ENCODE measurements at regions not wholly inside any gene's neighbourhood (a gene's known extent, or its start where the extent isn't known, plus 50 kb on each side); places are given as distances from the start of the nearest gene placed in this dataset.

DNA sequence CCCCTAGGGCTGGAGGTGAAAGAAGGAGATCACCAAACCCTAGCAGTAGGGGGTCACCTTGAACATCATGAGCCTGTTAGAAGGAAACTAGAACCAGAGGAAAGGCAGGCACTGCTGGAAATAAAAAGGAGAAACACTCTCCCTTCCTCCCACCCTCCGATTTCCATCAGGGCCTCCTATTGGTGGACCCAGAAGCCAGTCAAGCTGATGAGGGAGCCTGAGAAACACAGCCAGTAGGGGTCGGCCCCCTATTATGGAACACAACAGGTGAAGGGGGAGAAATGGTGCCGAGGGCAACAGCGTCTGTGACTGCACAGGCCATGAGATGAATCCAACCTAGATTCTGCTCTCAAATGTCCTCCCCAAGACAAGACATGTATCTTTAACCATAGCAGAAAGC, 156.1 kb upstream of the LRFN2 start:
- no peak for FAIRE-seq

DNA sequence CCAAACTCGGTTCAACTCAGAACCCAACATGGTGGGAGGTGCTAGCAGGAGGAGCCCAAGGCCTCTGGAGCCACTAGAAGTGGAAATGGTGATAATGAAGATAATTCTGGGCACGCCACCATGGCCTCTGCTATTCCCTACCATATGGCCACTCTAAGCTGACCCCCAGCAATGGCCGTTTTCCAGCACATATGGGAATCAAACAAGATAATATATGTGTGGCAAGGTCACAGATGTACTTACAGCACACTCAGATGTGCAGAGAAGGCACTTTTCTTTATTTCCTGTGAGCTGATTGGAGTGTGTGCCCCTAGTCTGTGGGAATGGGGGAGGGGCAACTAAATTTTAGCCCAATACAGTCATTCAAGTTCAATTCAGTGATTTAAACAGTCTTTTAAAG, 153.4 kb upstream of the LRFN2 start:
- Histone ChIP-seq H3K4me3 (no peak overlapping the region), H3K4me1 (no peaks in the 10 kb centered on the region), H3K4me2 (no peak overlapping the region), H3K9me3 (no peaks in the 10 kb centered on the region), H3K27ac (no peak overlapping the region)
- no peak for TF ChIP-seq CEBPB (IDR thresholded peaks at IDR 0.05)
- no peak for TF ChIP-seq HOXA7 (CRISPR knock-in tag; IDR thresholded peaks at IDR 0.05)
- no peak for TF ChIP-seq ZC3H11A (IDR thresholded peaks at IDR 0.05)
- TF ChIP-seq BHLHE40 (IDR thresholded peaks at IDR 0.05; ENCODE audit: low read depth, low read length) = no peak
- no peak for TF ChIP-seq CHD2 (IDR thresholded peaks at IDR 0.05; ENCODE audit: low read length, partially characterized antibody)
- TF ChIP-seq JUNB (IDR thresholded peaks at IDR 0.05) = no peak
- TF ChIP-seq FOXS1 (CRISPR knock-in tag; IDR thresholded peaks at IDR 0.05) = no peak
- TF ChIP-seq ELK1 (IDR thresholded peaks at IDR 0.05; ENCODE audit: low read depth, low read length) = no peak
- no peak for TF ChIP-seq BCL3 (IDR thresholded peaks at IDR 0.05)
- TF ChIP-seq TP53 (CRISPR knock-in tag; IDR thresholded peaks at IDR 0.05) = no peak
- TF ChIP-seq GATA3 (IDR thresholded peaks at IDR 0.05; ENCODE audit: borderline replicate concordance) = no peak
- no peak for TF ChIP-seq EP300 (IDR thresholded peaks at IDR 0.05)
- TF ChIP-seq FOSL2 (IDR thresholded peaks at IDR 0.05) = no peak
- TF ChIP-seq FOSL2 (CRISPR knock-in tag; IDR thresholded peaks at IDR 0.05) = no peak
- no peak for TF ChIP-seq POLR2AphosphoS2 (conservative IDR thresholded peaks at IDR 0.05; ENCODE audit: low read length)
- no peak for TF ChIP-seq HOXB5 (CRISPR knock-in tag; IDR thresholded peaks at IDR 0.05)
- no peak for TF ChIP-seq MYC (IDR thresholded peaks at IDR 0.05; ENCODE audit: borderline replicate concordance, low read length)
- TF ChIP-seq NFE2L2 (conservative IDR thresholded peaks at IDR 0.05; ENCODE audit: low read length) = no peak
- FAIRE-seq (no peak), DNase-seq (ENCODE audit: low read depth in 1 of 2, low spot score in 1 of 2) (no peak), ATAC-seq (no peak)
- POLR2A ChIA-PET = no interaction called here
- WGBS (ENCODE audit: missing lambda C conversion rate) = 15% methylated on average over 3 of the region's 3 CpGs
- CTCF ChIA-PET = no interaction called here

More for the DNA sequence above, 156.1 kb upstream of the LRFN2 start:
- ChIA-PET POLR2A (no interaction called here), CTCF (no interaction called here)
- H3K4me2 ChIP-seq = no peak overlapping the region
- no peaks in the 10 kb centered on the region for H3K4me1 ChIP-seq
- H3K4me3 ChIP-seq = no peak overlapping the region
- ATAC-seq (no peak), DNase-seq (ENCODE audit: low read depth in 1 of 2, low spot score in 1 of 2) (no peak)
- TF ChIP-seq POLR2A (IDR thresholded peaks at IDR 0.05; ENCODE audit: low read length) = no peak
- TF ChIP-seq EP300 (IDR thresholded peaks at IDR 0.05) = no peak
- TF ChIP-seq MAZ (IDR thresholded peaks at IDR 0.05; ENCODE audit: borderline replicate concordance, low read depth, low read length) = no peak
- TF ChIP-seq HEYL (CRISPR knock-in tag; IDR thresholded peaks at IDR 0.05) = no peak
- TF ChIP-seq, protein P1, sequence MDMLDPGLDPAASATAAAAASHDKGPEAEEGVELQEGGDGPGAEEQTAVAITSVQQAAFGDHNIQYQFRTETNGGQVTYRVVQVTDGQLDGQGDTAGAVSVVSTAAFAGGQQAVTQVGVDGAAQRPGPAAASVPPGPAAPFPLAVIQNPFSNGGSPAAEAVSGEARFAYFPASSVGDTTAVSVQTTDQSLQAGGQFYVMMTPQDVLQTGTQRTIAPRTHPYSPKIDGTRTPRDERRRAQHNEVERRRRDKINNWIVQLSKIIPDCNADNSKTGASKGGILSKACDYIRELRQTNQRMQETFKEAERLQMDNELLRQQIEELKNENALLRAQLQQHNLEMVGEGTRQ (IDR thresholded peaks at IDR 0.05) = no peak
- no peak for TF ChIP-seq HDAC2 (IDR thresholded peaks at IDR 0.05)
- TF ChIP-seq ELK1 (IDR thresholded peaks at IDR 0.05; ENCODE audit: low read depth, low read length) = no peak
- TF ChIP-seq RARB (CRISPR knock-in tag; IDR thresholded peaks at IDR 0.05) = no peak
- TF ChIP-seq CHD4 (IDR thresholded peaks at IDR 0.05; ENCODE audit: borderline replicate concordance) = no peak
- no peak for TF ChIP-seq MYC (IDR thresholded peaks at IDR 0.05; ENCODE audit: borderline replicate concordance, low read length)
- no peak for TF ChIP-seq EHF (CRISPR knock-in tag; IDR thresholded peaks at IDR 0.05)
- TF ChIP-seq KDM5A (IDR thresholded peaks at IDR 0.05) = no peak
- H3K9me3 ChIP-seq = no peaks in the 10 kb centered on the region
- no peak overlapping the region for H3K27ac ChIP-seq
- WGBS (ENCODE audit: missing lambda C conversion rate) = 53% methylated on average over 4 of the region's 4 CpGs
